Osteoblast (primary cell): ENCODE measurements at regions not wholly inside any gene's neighbourhood (a gene's known extent, or its start where the extent isn't known, plus 50 kb on each side); places are given as distances from the start of the nearest gene placed in this dataset.

Experiments
- DNase-seq: peaks from one replicate; pipeline ENCODE4 v3.0.0; 2011; ENCODE audit warnings: low spot score, mixed read lengths; ENCODE audit not compliant: insufficient read length; ENCODE audit errors: missing footprints
- H2AFZ ChIP-seq: 2 replicates; pipeline ENCODE4 v1.6.0; 2011; ENCODE audit warnings: mild to moderate bottlenecking, low read length
- H3K27ac ChIP-seq: 2 replicates; pipeline ENCODE4 v1.5.1; 2011; ENCODE audit warnings: mild to moderate bottlenecking, low read depth, low read length, moderate library complexity
- H3K27me3 ChIP-seq: 2 replicates; pipeline ENCODE4 v1.6.0; 2012; ENCODE audit warnings: mild to moderate bottlenecking, control low read depth, inconsistent platforms, low read length, moderate library complexity; ENCODE audit not compliant: insufficient read depth
- H3K36me3 ChIP-seq: 2 replicates; pipeline ENCODE4 v1.5.1; 2011; ENCODE audit warnings: mild to moderate bottlenecking, low read length, control low read depth, moderate library complexity; ENCODE audit not compliant: insufficient read depth
- H3K4me1 ChIP-seq: 2 replicates; pipeline ENCODE4 v1.5.1; 2011; ENCODE audit warnings: mild to moderate bottlenecking, low read length, control low read depth, moderate library complexity; ENCODE audit not compliant: insufficient read depth
- H3K4me2 ChIP-seq: 2 replicates; pipeline ENCODE4 v1.6.0; 2011; ENCODE audit warnings: mild to moderate bottlenecking, low read length; ENCODE audit not compliant: insufficient read depth
- H3K4me3 ChIP-seq: fragments of 200-600 bp; sonication (generic); 3 replicates; pipeline ENCODE4 v1.5.1; 2012; ENCODE audit warnings: mild to moderate bottlenecking, low read length, inconsistent platforms; ENCODE audit not compliant: insufficient read depth
- H3K79me2 ChIP-seq: 2 replicates; pipeline ENCODE4 v1.6.0; 2012; ENCODE audit warnings: mild to moderate bottlenecking, low read length, control low read depth, inconsistent platforms; ENCODE audit not compliant: insufficient read depth
- H3K9me3 ChIP-seq: 2 replicates; pipeline ENCODE4 v1.5.1; 2011; ENCODE audit warnings: low read depth, low read length, control low read depth
- H4K20me1 ChIP-seq: 2 replicates; pipeline ENCODE4 v1.6.0; 2012; ENCODE audit warnings: mild to moderate bottlenecking, low read length, control low read depth; ENCODE audit not compliant: insufficient read depth
- CTCF ChIP-seq: IDR thresholded peaks from 2 replicates; pipeline ENCODE4 v1.5.1; 2011; ENCODE audit warnings: mild to moderate bottlenecking, low read depth, low read length, moderate library complexity; ENCODE audit errors: extremely low read depth

- H4K20me1 ChIP-seq: no peaks in the 10 kb centered on the region
- no peak for DNase-seq
- peaks cover 24% of the 10 kb centered on the region for H3K4me1 ChIP-seq
- no peak overlapping the region for H3K4me3 ChIP-seq
- H3K36me3 ChIP-seq: no peaks in the 10 kb centered on the region
- H3K9me3 ChIP-seq: no peaks in the 10 kb centered on the region
- H3K79me2 ChIP-seq: no peaks in the 10 kb centered on the region
- H3K4me2 ChIP-seq: no peak overlapping the region
- no peaks in the 10 kb centered on the region for H3K27me3 ChIP-seq
- TF ChIP-seq CTCF: no peak
- no peak overlapping the region for H2AFZ ChIP-seq
- H3K27ac ChIP-seq: no peak overlapping the region
Measured at GRCh38 chr4:53680168-53680567, 88.9 kb upstream of the LNX1 start.

- H3K4me3 ChIP-seq: no peak overlapping the region
- no peaks in the 10 kb centered on the region for H3K9me3 ChIP-seq
- TF ChIP-seq CTCF: no peak
- peaks cover 10% of the 10 kb centered on the region for H3K4me1 ChIP-seq
- no peaks in the 10 kb centered on the region for H3K27me3 ChIP-seq
- no peak overlapping the region for H2AFZ ChIP-seq
- no peaks in the 10 kb centered on the region for H4K20me1 ChIP-seq
- H3K36me3 ChIP-seq: no peaks in the 10 kb centered on the region
- H3K4me2 ChIP-seq: peak overlapping the region; percentile 11
- no peak for DNase-seq
- no peaks in the 10 kb centered on the region for H3K79me2 ChIP-seq
- peak overlapping the region; percentile 2 for H3K27ac ChIP-seq
Measured at GRCh38 chr4:53676402-53676871, 85.2 kb upstream of the LNX1 start.

GRCh38 chr4:53674903-53675302 is 83.6 kb upstream of the LNX1 start:
- no peak overlapping the region for H3K4me3 ChIP-seq
- H3K4me2 ChIP-seq: no peak overlapping the region
- H3K36me3 ChIP-seq: no peaks in the 10 kb centered on the region
- no peak for TF ChIP-seq CTCF
- H3K79me2 ChIP-seq: no peaks in the 10 kb centered on the region
- H3K4me1 ChIP-seq: peaks cover 10% of the 10 kb centered on the region
- no peak overlapping the region for H3K27ac ChIP-seq
- no peaks in the 10 kb centered on the region for H4K20me1 ChIP-seq
- DNase-seq: no peak
- no peaks in the 10 kb centered on the region for H3K9me3 ChIP-seq
- H3K27me3 ChIP-seq: no peaks in the 10 kb centered on the region
- H2AFZ ChIP-seq: no peak overlapping the region

GRCh38 chr4:53672873-53673272 is 81.6 kb upstream of the LNX1 start:
- Histone ChIP-seq H3K27me3 (no peaks in the 10 kb centered on the region), H3K79me2 (no peaks in the 10 kb centered on the region), H3K4me3 (no peak overlapping the region), H3K27ac (no peak overlapping the region), H3K4me1 (peaks cover 10% of the 10 kb centered on the region), H4K20me1 (no peaks in the 10 kb centered on the region), H3K9me3 (no peaks in the 10 kb centered on the region), H2AFZ (no peak overlapping the region), H3K4me2 (no peak overlapping the region), H3K36me3 (no peaks in the 10 kb centered on the region)
- DNase-seq: no peak
- no peak for TF ChIP-seq CTCF
